OCI-LY1 (cell line): ENCODE measurements at regions not wholly inside any gene's neighbourhood (a gene's known extent, or its start where the extent isn't known, plus 50 kb on each side); places are given as distances from the start of the nearest gene placed in this dataset.

Source experiments
- CTCF ChIP-seq: fragments of 200-600 bp; sonication (generic), shearing (Covaris generic); IDR thresholded peaks from 2 replicates; pipeline ENCODE4 v1.5.1; 2017; ENCODE audit warnings: mild to moderate bottlenecking, antibody characterized with exemption, low read length, moderate library complexity, mixed read lengths
- EZH2 ChIP-seq: fragments of 200-600 bp; sonication (generic), shearing (Covaris generic); IDR thresholded peaks from 2 replicates; pipeline ENCODE4 v1.8.0; 2017; ENCODE audit warnings: borderline replicate concordance, mixed run types, mild to moderate bottlenecking, antibody characterized with exemption, low read length, moderate library complexity, mixed read lengths

DNA sequence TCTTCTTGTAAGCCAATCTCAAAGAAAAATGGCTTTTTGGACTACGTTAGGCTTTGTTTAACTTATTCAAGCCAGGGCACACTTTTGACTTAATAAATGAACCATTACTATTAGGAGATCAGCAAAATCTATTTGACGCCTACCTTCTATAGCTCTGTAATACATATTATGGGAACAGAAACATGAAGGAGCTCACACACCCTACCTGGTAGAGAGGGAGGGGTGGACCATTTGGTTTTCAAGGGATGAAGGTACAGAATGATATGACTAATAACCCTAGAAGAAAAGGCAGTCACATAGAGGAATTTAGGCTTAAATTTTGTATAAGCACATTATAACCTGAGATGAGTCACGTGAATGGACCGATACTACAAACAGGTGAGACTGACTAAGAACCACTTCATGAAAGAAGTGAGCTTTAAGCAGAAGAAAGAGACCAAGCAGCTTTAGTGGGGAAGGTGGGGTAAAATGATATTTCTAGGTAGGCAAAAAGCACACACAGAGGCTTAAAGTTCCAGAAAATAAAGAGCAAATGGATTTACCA, 106.8 kb upstream of the CTTNBP2 start:
- TF ChIP-seq CTCF (no peak), EZH2 (no peak)
